ENCODE measurements at regions not wholly inside any gene's neighbourhood (a gene's known extent, or its start where the extent isn't known, plus 50 kb on each side); places are given as distances from the start of the nearest gene placed in this dataset.

DNA sequence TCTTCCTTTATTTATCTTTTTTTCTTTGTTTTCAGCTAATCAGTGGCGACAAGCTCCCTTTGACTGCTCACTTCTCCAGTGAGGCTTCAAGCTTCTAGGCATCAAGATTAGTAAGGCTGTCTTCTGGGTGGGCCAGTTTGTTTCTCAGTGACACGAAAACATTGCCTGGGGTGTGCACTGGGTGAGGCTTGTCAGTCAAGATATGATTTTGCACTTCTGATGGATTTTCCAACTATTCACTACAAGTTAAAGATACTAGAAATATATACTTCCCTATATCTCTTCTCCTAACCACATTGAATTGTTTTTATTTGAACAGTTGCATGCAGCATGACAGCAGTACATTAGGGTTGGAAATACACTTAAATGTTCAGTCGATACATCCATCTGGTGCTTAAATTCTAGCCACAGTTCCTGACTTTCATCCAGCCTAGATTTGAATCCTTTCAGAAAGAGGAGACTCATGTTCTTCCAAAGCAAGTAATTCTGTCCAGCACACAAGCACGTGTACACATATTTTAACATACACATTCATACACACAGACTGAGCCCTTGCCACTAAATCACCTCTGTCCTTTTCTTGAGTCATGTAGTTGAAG lies 275.6 kb upstream of the NOVA1 start:
- TF ChIP-seq, protein P1, sequence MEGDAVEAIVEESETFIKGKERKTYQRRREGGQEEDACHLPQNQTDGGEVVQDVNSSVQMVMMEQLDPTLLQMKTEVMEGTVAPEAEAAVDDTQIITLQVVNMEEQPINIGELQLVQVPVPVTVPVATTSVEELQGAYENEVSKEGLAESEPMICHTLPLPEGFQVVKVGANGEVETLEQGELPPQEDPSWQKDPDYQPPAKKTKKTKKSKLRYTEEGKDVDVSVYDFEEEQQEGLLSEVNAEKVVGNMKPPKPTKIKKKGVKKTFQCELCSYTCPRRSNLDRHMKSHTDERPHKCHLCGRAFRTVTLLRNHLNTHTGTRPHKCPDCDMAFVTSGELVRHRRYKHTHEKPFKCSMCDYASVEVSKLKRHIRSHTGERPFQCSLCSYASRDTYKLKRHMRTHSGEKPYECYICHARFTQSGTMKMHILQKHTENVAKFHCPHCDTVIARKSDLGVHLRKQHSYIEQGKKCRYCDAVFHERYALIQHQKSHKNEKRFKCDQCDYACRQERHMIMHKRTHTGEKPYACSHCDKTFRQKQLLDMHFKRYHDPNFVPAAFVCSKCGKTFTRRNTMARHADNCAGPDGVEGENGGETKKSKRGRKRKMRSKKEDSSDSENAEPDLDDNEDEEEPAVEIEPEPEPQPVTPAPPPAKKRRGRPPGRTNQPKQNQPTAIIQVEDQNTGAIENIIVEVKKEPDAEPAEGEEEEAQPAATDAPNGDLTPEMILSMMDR (IDR thresholded peaks at IDR 0.05; ENCODE audit: borderline replicate concordance, extremely low read depth, low read length, poor library complexity, severe bottlenecking) = no peak
- no peak for TF ChIP-seq EZH2 (IDR thresholded peaks at IDR 0.05; ENCODE audit: borderline replicate concordance, low read depth, low read length, severe bottlenecking)
